WERI-Rb-1 (cell line): ENCODE measurements at regions not wholly inside any gene's neighbourhood (a gene's known extent, or its start where the extent isn't known, plus 50 kb on each side); places are given as distances from the start of the nearest gene placed in this dataset.

Experiments used
- DNase-seq: peaks from one replicate; pipeline ENCODE4 v3.0.0-alpha.2; 2020
- H3K27ac ChIP-seq: fragments of 250-450 bp; sonication (Bioruptor Pico); 2 replicates; pipeline ENCODE4 v1.5.1; 2020; ENCODE audit warnings: mild to moderate bottlenecking, moderate library complexity
- H3K27me3 ChIP-seq: fragments of 250-450 bp; sonication (Bioruptor Pico); 2 replicates; pipeline ENCODE4 v1.5.1; 2021; ENCODE audit warnings: mild to moderate bottlenecking, low read depth, moderate library complexity; ENCODE audit not compliant: insufficient read depth, severe bottlenecking
- H3K36me3 ChIP-seq: fragments of 250-450 bp; sonication (Bioruptor Pico); 2 replicates; pipeline ENCODE4 v1.5.1; 2020; ENCODE audit warnings: mild to moderate bottlenecking, moderate library complexity
- H3K4me3 ChIP-seq: 2 replicates; pipeline ENCODE4 v1.5.1; 2011; ENCODE audit warnings: low read depth, mild to moderate bottlenecking, control low read depth, low read length
- H3K9me3 ChIP-seq: fragments of 250-450 bp; sonication (Bioruptor Pico); 2 replicates; pipeline ENCODE4 v1.5.1; 2021; ENCODE audit warnings: mild to moderate bottlenecking, moderate library complexity; ENCODE audit not compliant: severe bottlenecking
- CTCF ChIP-seq: IDR thresholded peaks from 2 replicates; pipeline ENCODE4 v1.5.1; 2011; ENCODE audit warnings: low read depth, mild to moderate bottlenecking, control low read depth, inconsistent platforms, low read length

- H3K4me3 ChIP-seq = no peak overlapping the region
- H3K27ac ChIP-seq = no peak overlapping the region
- H3K36me3 ChIP-seq = no peaks in the 10 kb centered on the region
- no peak for DNase-seq
- H3K27me3 ChIP-seq = no peaks in the 10 kb centered on the region
- no peak for TF ChIP-seq CTCF
- H3K9me3 ChIP-seq = no peaks in the 10 kb centered on the region
Observed at GRCh38 chr22:19635644-19636043, 78.7 kb upstream of the SEPTIN5 start.

GRCh38 chr22:19636696-19637407 lies 77.5 kb upstream of the SEPTIN5 start:
- no peak for DNase-seq
- no peak for TF ChIP-seq CTCF
- H3K27ac ChIP-seq = no peak overlapping the region
- no peaks in the 10 kb centered on the region for H3K36me3 ChIP-seq
- H3K27me3 ChIP-seq = no peaks in the 10 kb centered on the region
- no peak overlapping the region for H3K4me3 ChIP-seq
- H3K9me3 ChIP-seq = no peaks in the 10 kb centered on the region

- no peak overlapping the region for H3K27ac ChIP-seq
- H3K9me3 ChIP-seq = no peaks in the 10 kb centered on the region
- no peak for DNase-seq
- no peaks in the 10 kb centered on the region for H3K27me3 ChIP-seq
- H3K4me3 ChIP-seq = no peak overlapping the region
- no peak for TF ChIP-seq CTCF
- no peaks in the 10 kb centered on the region for H3K36me3 ChIP-seq
Observed at GRCh38 chr22:19637408-19638281, 76.7 kb upstream of the SEPTIN5 start.

- Histone ChIP-seq H3K4me3 (no peak overlapping the region), H3K9me3 (no peaks in the 10 kb centered on the region), H3K27me3 (no peaks in the 10 kb centered on the region), H3K36me3 (no peaks in the 10 kb centered on the region), H3K27ac (no peak overlapping the region)
- no peak for DNase-seq
- TF ChIP-seq CTCF = no peak
Observed at GRCh38 chr22:19638282-19639015, 75.9 kb upstream of the SEPTIN5 start.

- Histone ChIP-seq H3K9me3 (no peaks in the 10 kb centered on the region), H3K27me3 (peaks cover 3% of the 10 kb centered on the region)
Observed at GRCh38 chr22:19639610-19640135, 74.6 kb upstream of the SEPTIN5 start.

More at GRCh38 chr22:19639610-19640135, 74.6 kb upstream of the SEPTIN5 start:
- DNase-seq = no peak
- H3K4me3 ChIP-seq = no peak overlapping the region
- no peak for TF ChIP-seq CTCF
- H3K36me3 ChIP-seq = no peaks in the 10 kb centered on the region
- H3K27ac ChIP-seq = no peak overlapping the region
